Posterior cingulate gyrus (tissue), 11 donors: ENCODE measurements at regions not wholly inside any gene's neighbourhood (a gene's known extent, or its start where the extent isn't known, plus 50 kb on each side); places are given as distances from the start of the nearest gene placed in this dataset.
A peak's percentile ranks its signal among the peaks of the same experiment; 100 is the strongest.

Source experiments
- DNase-seq, 10 donors: peaks; one replicate each; pipeline versions ENCODE4 v3.0.0 to v3.0.0-alpha.2; 2020 to 2021; ENCODE audit warnings: mixed read lengths in 3 of 10
- intact Hi-C: fragments of 100-400 bp; cut with DNase I; formaldehyde crosslinking; loops from one replicate; pipeline ENCODE4 v1.15.1; 2023

DNA sequence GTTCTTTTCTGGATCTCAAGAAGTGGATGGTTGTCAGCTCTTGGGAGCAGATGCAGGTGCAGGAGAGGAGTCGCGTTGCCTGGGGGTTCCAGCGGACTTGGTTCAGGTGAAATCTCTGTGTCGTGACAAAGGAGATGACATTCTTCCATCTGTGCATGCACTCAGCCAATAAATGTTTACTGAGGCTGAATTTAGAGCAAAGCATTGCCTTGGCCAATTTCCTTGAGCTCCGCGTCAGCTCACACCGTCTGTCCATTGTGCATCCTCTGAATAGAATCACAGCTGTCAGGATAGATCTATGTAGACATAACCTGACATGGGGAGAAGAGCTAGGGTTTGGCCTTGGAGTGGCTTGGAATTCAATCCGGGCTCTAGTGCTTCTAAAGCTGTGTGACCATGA lies 343.7 kb downstream of the GLRX3 start:
- peak in 1 of 10 donors; percentile 43 for DNase-seq
- intact Hi-C loops: no loop called here

DNA sequence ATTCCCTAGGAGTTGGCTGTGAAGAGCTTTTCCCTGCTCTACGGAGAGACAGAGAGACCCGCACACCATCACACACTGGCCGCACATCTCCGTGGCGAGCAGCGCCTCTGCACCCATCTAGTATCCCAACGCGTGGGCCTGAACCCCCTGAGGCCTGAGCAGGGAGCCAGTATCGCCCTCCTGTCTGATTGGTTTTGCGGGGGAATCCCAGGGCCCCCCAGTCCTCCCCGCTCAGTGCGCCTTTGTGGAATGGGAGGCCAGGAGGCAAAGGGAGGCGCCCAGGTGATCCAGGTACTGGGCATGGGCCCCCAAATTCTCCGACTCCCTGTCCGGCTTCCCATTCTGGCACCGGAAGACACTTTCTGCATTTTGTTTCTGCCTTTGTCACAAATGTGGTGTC lies 344.3 kb downstream of the GLRX3 start:
- intact Hi-C loops: no loop called here
- peak in 1 of 10 donors; percentile 17 for DNase-seq

DNA sequence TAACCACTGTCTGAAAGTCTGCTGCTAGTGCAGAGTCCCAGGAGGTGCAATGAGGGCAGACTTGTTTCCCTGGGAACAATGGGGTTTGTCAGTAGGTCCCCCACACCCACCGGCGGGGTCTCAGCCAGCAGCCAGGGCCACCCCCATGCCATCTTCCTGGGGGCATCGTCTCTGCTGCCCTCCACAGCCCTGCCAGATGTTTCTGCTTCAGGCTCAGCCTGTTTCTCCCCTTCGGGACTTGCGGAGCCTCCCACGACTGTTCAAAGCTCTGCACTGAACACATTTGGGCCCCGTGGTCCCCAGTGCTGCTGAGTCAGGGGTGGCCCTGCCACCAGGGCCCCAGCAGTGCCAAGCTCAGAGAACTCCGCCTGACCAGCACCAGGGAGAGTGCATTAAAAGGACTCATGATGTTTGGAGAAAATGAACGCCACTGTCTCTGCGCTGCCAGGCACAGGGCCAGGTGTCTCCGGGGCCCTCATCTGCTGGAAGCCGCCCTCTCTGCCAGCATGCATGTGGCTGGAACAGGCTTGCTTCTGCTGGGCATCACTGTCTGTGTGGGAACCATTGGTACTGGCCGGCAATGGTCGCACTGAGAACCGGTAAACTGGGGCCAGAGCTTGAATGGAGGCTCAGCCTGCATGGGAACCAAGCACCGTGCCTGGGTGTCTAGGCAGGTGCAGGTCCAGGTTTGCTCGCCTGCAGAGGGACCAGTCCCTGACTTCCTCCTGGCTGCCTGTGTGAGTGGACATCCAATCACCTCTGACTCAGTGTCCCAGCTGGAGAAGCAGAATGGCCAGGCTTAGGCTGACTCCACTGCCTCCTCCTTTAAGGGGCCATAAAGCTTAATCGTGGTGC lies 345.1 kb downstream of the GLRX3 start:
- peak in 1 of 10 donors; percentile 61 for DNase-seq
- intact Hi-C loops: no loop called here

DNA sequence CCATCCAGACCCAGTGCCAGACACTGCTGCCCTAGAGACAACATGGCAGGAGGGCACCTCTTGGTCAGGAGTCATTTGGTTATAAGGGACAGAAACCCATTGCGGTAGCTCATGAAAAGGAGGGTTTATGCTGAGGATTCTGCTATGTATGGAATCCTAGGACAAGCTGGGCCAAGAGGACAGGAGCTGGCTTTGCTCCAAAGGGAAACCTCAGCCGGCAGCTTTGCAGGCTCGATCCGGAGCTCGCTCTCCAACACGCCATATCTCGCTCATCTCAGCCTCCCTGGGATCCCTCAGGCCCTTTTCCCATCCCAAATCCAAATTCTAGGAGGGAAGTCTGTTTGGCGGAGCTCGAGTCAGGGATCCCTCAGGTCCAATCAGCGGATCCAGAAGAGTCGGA lies 345.7 kb downstream of the GLRX3 start:
- DNase-seq: no peak
- intact Hi-C loops: no loop called here

DNA sequence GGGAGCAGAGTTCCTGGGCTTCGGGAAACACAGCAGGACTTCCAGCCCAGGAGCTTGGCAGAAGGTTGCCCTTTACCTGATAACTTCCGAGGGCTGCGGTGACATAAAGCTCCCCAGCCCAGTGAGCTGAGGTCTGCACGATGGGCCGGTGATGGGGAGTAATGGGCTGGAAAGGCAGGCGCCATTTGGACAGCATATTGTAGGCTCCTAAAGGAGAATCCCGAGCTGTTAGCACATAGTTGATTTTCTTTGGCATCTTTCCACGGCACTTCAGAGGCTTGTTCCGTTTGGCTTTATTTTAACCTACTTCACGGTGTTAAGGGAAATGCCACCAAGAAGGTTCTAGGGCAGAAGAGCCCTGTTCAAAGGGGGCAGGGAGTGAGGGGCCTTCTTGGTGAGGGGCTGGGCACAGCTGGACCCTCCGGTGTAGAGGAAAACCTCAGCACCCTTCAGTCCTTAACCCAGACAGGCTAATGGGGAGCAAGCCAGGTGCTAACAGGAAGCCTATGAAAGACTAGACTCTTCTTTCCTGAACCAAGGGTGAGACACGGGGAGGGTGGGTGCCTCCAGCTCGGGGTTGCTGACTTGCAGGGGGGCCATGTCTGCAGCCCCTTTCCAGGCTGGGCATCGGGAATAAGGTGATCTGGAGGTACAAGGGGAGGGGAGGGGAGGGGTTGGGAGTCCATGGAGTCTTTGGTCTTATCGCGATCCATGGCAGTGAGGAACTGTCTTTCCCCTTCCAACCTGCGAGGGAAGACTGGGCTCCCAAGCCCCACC lies 347.7 kb downstream of the GLRX3 start:
- DNase-seq: no peak
- intact Hi-C loops: no loop called here

DNA sequence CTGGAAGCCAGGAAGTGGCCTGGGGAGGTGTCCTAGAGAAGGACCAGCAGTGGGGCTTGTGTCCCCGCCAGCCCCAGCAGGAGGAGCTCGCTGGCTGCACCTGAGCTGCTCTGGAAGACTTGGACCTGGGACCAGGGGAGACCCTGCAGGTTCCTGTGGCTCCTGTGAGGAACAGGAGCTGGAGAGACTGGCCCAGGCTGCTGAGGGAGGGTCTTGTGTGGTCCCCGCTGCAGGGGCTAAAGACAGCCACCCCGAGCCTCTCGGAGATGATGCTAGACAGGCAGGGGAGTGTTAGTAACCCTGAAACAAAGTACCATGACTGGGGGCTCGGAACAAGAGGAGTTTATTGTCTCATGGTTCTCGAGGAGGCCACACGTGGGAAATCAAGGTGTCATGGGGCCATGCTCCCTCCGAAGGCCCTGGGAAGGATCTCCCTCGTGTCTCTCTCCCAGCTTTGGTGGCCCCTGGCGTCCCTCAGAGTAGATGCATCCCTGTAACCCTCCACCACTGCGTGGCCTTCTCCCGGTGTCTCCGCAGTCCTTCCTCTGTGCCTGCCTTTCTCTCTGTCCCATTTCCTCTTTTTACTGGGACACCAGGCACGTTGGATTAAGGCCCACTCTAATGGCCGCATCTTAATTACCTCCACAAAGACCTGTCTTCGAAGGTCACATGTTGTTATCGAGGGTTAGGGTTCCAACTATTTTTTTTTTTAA lies 348.4 kb downstream of the GLRX3 start:
- DNase-seq: no peak
- intact Hi-C loops: no loop called here

DNA sequence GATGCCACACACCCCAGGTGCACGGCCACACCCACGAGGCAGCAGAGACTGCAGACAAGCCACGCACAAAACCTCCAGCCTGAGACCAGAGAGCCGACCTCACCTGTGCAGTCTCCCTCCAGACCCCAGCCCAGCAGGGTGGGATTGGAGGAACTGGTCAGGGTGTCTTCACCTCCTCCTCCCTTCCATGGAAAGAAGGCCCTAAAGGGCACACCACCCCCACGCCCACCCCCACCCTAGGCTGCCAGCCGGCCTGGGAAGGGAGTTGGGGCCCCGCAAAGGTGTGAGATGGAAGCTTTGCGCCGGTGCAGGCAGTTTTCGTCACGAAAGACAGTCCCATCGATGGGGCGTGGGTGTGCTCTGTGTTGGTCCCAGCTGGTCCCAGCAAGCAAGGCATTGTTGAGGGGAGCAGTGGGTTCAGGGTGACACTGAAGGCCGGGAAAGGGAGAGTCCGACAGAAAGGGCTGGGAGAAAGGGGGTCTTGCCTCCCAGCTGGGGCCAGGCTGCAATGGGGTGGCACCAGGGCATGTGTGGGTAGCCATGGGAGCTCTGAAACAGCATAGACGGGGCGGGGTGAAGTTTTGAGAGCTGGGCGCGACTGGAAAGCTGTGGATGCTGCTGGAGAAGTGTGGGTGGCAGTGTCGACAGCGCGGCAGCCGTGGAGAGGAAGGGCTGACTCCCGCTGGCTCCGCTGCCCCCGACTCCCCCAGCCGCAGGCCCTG lies 349.2 kb downstream of the GLRX3 start:
- no peak for DNase-seq
- intact Hi-C loops: no loop called here

DNA sequence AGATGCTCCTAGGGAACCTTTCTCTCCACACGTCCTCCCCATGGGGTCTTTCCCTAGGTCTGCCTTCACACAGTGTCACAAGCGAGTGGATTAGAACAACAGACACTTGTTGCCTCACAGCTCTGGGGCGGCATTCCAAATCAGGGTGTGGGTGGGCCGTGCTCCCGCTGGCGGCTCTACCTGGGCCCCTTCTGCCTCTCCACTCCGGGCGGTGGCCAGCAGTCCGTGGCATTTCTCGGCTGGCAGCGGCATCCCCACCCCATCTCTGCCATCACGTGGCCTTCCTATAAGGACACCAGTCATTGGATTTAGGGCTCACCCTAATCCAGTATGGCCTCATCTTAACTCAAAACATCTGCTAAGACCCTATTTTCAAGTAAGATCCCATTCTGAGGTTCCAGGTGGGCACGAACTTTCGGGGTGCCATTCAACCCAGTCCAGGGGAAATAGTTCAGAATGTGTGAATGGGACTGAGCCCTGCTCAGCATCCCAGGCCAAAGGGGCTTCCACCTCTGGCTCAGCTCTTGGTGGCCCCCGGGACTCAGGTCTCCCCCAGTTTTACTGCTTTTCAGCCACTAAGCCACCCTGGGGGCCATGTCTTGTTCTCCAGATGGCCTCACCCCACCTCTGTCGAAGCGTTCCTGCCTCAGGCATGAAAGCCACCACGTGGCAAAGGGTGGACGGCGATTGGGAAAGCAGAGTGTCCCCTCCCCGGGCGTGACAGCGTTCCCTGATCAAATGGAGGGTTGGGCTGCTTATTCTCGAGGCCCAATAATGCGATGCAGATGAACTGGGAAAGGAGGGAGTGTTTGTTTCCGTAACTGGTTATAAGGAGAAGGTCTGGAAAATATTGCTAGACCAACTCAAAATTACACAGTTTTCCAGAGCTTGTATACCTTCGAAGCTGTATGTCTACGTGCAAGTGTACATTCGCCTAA lies 350.0 kb downstream of the GLRX3 start:
- no peak for DNase-seq
- intact Hi-C loops: no loop called here

DNA sequence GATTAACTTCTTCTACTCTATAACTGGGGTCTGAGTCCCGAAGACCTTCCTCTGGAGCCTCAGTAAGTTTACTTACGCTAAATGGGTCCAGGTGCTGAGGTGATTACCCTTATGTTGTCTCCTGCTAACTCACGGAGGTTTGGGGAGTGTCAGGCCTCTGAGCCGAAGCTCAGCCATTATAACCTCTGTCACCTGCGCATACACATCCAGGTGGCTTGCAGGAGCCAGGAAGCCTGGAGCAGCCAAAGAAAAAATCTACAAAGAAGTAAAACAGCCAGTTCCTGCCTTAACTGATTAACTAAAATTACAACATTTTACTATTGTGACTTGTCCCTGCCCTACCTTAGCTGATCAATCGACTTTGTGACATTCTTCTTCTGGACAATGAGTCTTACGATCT lies 350.7 kb downstream of the GLRX3 start:
- DNase-seq: no peak
- intact Hi-C loops: no loop called here

DNA sequence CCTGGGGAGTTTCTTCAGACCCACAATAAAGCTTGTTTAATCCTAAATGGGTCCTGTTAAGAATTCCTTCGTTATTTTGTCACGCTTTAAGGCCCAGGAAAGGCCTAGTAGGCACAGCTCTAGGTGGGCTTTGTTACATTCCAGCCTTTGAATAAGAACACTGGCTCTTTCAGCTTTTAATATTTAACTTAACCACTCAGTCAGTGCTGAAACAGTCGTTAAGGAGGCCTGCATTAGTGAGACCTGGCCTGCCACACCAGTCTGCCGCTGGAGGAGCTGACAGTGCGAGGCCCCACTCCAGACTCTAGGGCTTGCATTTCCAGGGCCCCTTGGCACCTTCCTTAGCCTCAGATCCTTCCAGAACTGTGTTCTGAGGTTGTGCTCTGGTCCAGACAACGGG lies 351.4 kb downstream of the GLRX3 start:
- intact Hi-C loops: no loop called here
- DNase-seq: no peak

DNA sequence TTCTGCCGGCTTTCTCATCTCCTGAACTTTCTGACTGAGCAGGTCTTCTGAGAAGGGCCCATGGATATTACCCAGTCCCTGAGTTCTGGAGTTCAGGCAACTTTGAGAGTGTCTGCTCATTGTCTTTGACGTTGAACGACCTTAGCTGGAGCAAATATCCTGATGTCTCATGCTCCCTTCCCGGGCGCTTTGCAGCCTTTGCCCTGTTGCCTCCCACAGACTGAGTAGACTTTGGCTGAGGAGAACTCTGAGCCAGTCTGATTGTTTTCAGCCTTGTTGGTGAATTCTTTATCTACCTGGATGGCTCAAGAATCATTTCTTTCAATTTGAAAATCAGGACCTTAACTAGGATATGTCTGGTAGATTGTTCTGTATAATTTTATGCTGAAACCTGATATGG lies 353.7 kb downstream of the GLRX3 start:
- intact Hi-C loops: no loop called here

DNA sequence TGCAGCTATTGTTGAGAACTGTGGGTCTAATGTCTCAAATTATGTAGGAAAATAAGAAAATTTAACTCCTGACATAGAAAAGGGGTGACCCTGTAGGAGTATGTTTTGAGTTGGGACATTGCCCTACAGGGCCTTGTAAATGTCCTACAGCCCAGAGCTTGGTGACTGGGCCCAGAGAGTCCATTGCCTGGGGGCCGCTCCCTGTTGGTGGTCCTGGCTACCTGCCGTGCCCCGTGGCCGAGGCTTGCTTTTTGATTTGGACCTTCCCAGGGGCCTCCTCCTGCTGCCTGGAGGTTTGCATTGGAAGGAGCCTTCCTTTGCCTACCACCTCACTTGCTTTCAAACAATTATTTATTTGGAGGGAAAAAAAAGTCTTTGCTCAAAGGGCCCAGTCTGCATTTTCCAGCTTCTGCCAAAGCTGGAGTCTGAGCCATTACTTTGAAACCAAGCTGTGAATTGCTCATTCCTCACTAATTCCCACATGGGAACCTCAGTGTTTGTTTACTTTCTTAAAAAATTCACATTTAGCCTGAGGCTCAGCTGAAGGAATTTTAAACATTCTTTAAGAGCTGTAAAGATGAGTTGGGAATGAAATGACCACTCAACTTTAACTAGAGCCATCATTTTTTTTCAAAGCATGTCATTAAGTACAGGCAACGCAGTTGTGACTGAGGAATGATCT lies 355.0 kb downstream of the GLRX3 start:
- no peak for DNase-seq
- intact Hi-C loops: no loop called here

More for the DNA sequence above, 353.7 kb downstream of the GLRX3 start:
- no peak for DNase-seq

DNA sequence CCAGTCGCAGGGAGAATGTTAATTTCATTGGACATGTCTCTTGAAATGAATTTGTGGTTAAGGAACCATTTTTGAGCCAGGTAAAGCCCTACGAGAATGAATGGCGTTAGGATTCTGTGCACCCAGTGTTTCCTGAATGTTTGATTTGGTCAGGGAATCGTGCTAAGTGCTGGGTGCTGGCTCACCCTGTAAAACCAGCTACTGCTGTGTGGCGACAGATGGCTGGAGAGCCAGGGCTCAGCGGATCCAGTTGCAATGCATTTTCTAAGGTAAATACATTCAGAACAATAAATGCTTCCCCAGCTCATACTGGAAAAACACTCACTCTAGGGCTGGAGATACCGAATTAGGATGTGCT lies 355.5 kb downstream of the GLRX3 start:
- intact Hi-C loops: no loop called here
- DNase-seq: no peak

DNA sequence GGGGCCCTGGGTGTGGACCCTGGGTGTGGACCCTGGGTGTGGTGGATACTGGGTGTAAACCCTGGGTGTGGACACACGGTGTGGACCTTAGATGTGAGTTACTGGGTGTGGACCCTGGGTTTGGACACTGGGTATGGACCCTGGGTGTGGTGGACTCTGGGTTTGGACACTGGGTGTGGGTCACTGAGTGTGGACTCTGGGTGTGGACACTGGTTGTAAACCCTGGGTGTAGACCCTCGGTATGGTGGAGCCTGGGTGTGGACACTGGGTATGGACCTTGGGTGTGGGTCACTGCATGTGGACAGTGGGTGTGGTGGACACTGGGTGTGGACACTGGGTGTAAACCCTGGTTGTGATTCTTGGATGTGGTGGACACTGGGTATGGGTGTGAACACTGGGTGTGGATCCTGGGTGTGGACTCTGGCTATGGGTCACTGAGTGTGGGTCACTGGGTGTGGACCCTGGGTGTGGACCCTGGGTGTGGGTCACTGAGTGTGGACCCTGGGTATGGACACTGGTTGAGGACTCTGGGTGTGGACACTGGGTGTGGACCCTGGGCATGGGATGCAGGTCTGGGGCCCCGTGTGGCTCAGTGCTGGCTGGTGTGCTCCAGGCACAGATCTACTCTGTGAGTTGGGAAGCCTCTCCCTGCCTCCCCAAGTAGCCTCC lies 356.2 kb downstream of the GLRX3 start:
- intact Hi-C loops: no loop called here
- peak in 1 of 10 donors; percentile 17 for DNase-seq

DNA sequence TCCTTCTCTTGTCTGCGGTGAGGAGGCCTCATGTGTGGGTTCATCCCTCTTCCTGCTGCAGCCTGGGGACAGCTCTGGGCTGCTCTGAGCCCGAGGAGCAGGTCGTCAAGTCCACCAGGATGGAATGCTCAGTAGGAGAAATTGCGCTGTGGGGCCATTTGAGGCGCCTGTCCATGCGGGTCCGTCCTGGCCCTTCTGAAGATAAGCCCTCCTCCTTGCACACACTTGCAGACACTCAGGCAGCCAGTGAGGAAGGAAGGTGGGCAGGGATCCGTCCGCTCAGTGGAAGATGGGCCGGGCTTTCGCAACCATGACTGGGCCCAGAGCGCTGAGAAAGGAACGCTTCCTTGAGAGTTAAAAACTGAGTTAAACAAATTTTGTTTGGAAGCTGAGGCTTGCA lies 356.8 kb downstream of the GLRX3 start:
- intact Hi-C loops: no loop called here
- DNase-seq: peak in 1 of 10 donors; percentile 25

DNA sequence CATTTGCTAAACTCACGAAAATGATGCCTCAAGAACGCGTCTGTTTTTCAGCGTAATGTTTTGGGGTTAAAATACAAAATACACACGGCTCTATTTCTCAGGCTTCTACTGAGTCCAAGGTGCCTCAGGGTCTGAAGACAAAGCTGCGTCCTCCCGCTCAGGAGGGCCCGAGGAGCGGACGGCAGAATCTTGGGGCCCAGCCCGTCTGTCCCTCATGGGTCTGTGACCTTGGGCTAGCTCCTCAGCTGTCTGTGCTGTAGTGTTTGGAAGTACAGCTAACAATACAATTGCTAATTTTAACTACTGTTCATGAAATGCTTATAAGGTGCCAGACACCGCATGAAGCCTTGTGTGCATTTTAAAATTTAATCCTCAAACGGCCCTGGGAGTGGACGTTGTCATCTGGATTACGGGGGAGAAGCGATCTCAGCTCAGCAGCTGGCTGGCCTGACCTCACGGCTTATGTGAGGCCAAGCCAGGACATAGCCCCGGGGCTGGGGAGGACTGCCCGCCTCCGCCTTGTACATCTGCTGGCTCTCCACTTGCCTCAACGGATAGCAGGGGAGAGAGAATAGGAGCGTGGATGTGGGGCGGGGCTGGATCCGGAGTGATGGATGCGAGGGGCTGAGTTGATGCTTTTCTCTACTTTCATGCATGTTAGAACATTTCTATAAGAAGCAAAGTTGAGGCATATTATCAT lies 357.4 kb downstream of the GLRX3 start:
- peak in 1 of 10 donors; percentile 44 for DNase-seq
- intact Hi-C loops: no loop called here

DNA sequence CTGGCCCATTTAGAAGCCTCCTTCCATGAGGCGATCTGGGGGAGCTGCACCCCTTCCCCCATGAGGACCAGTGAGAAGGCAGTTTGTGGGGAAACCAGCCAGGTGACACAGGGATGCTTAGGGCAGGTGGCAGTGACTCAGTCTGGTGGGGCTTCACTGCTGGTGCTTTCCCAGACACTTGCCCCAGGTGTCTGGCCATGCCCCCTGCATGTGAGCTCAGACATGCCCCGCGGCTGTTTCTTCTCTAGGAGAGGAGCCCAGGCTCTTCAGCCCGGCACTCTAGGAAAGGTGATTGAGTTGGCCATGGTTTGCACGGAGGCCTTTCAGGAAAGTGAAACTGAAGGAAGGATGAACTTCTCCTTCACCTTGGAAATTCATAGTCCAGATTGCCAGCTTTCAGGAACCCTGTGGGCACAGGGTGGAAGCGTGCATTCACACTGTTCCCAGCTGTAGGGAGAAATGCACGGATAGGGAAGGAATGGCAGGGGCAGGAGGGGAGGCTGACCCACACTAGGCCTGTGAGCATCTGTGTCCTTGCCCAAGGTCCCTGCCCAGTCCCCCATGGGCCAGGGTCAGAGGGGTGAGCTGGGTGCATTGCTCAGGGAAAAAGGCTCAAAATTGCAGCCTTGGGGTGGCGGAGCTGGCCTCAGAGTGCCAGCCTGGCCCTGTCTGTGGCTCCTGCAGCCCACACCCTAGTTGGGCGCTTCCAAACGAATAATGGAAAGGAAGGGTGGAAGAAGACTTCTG lies 359.1 kb downstream of the GLRX3 start:
- intact Hi-C loops: no loop called here
- DNase-seq: peak in 1 of 10 donors; percentile 37
